Kasumi-1 (cell line): ENCODE measurements at regions not wholly inside any gene's neighbourhood (a gene's known extent, or its start where the extent isn't known, plus 50 kb on each side); places are given as distances from the start of the nearest gene placed in this dataset.
A peak's percentile ranks its signal among the peaks of the same experiment; 100 is the strongest.
"Not testable (repeated sequence)": the region's sequence is repeated elsewhere in the genome, so short reads cannot be mapped to it uniquely, and the experiment has no call there.

ENCODE experiments used
- DNase-seq, 2 experiments: peaks; one replicate each; lab custom pipeline; 2025; lab: John Stamatoyannopoulos, UW

DNA sequence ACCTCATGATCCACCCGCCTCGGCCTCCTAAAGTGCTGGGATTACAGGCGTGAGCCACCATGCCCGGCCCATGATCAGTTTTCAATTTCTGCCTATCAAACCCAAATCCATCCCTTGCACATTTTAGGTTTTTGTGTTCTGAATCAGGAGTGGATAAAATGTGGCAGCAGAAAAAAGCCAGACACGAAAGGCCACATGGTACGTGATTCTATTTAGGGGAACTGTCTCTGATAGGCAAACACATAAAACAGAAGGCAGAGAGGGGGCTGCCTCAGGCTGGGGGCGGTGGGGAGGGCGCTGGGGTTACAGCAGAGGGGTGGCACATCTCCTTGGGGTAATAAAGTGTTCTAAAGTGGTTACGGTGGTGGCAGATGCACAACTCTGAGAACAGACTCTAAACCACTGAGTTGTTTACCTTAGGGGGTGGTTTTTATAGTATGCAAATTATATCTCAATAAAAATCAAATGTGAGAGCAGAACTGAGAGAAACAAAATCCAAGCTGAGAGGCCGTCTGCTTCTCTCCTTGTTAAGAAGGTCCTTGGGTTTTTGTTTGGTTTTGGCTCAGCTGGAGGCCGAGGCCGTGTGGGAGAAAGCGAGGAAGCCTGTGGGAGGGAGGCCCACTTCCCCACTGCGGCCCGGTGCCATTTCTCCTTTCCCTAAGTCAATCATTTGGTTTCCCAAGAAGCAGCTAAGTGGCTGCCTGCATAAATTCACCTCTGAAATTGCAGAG is 78.0 kb downstream of the SOWAHC start:
- peak in 1 of 2 experiments; percentile 2 for DNase-seq

GRCh38 chr2:109692831-109693230 is 78.7 kb downstream of the SOWAHC start:
- not testable (repeated sequence) for DNase-seq

DNA sequence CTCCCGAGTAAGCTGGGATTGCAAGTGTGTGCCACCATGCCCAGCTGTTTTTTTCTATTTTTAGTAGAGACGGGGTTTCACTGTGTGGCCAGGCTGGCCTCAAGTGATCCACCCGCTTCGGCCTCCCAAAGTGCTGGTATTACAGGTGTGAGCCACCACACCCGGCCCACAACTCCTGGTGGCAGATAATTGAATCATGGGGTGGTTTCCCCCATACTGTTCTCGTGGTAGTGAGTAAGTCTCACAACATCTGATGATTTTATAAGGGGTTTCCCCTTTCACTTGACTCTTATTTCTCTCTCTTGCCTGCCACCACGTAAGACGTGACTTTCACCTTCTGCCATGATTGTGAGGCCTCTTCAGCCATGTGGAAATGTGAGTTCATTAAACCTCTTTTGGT is 79.1 kb downstream of the SOWAHC start:
- DNase-seq, result not testable (repeated sequence)

DNA sequence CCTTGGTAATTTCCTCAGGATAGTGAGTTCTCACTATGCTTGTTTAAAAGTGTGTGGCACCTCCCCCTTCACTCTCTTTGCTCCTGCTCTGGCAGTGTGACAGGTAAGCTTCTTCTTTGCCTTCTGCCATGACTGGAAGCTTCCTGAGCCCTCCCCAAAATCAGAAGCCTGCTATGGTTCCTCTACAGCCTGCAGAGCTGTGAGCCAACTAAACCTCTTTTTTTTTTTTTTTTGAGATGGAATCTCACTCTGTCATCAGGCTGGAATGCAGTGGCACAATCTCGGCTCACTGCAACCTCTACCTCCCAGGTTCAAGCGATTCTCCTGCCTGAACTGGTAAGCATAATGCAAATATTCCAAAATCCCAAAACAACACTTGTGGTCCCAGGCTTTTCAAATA is 80.0 kb downstream of the SOWAHC start:
- no peak for DNase-seq

DNA sequence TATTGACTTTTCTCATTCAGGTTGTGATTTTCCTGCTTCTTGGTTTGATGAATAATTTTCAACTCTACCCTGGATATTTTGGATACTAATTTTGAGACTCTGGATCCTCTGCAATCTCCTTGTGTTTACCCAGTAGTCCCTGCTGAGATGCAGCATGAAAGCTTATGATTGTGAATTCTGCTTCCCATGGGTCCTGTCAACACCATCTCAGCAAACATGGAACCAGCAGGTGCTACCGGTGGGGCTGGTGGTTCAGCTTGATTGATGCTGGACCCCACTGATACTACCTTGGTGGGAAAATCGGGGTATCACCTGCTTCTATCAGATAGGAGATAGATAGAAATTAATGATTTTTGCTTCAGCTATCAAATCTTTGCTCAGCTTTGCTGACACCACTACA is 81.1 kb downstream of the SOWAHC start:
- no peak for DNase-seq

- DNase-seq, result no peak
These were observed 85.5 kb downstream of the SOWAHC start for GRCh38 chr2:109699646-109700045.

DNA sequence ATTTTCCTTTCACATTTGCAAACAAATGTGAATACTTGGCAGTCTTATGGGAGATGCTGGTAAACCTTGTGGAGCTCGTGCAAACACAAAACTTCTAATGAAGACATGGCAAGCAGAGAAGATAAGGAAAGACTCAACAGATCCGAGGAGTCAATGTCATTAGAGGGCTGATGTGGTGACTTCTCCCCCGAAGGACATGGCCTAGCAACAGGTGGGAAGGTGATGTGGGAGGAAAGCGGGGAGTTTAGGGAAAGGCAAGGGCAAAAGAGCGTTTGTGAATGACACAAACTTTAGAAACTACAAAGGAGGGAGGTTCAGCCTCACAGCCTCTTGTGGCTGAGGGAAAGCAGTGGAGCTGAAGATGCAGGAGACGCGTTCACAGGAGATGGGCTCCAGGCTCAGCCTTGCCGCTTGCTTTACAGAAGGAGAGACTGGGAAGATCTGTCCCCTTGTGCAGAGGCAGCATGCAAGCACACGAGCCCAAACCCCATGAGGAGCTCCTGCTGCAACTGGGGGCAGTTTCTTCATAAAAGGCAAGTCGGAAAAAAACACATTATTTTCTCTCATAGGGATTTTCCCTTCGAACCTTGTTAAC is 86.6 kb downstream of the SOWAHC start:
- no peak for DNase-seq

GRCh38 chr2:109701362-109701761 is 87.2 kb downstream of the SOWAHC start:
- no peak for DNase-seq

DNA sequence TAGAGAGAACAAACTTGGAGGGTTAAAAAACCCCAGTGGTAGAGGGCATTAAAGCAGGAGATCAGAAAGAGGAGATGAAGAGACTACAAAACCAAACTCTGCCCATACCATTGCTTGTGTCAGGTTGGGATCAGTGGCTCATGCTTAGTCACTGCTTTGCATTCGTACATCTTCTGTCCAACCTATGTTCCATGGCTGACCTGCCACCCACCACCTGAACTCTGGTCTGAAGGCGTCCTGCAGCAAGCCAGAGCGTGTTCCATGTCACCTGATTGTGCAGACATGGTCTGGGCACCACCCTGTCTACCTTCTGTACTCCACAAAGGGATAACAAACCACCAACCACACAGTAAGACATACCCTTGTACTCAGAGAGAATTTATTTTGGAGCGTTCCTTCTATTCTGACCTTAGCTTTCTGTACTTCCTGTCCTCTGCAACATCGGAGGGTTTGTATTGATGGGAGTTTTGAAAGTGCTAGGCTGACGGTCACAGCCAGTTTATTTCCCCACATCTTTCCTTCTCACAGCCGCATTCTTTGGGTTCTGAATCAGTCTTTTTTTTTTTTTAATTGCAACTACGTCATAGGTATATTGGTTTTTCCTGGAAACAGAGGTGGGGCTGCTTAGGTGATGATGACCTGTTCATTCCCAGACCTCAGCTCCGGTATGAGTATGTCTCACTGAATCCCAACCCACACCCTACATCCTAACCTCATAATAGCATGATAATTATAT is 88.3 kb downstream of the SOWAHC start:
- no peak for DNase-seq

GRCh38 chr2:109703077-109703476 is 88.9 kb downstream of the SOWAHC start:
- DNase-seq, result no peak

- no peak for DNase-seq
These were observed 89.6 kb downstream of the SOWAHC start for GRCh38 chr2:109703798-109704197.

- DNase-seq, result no peak
These were observed 86.6 kb upstream of the RGPD5 start for GRCh38 chr2:109707281-109708147.

DNA sequence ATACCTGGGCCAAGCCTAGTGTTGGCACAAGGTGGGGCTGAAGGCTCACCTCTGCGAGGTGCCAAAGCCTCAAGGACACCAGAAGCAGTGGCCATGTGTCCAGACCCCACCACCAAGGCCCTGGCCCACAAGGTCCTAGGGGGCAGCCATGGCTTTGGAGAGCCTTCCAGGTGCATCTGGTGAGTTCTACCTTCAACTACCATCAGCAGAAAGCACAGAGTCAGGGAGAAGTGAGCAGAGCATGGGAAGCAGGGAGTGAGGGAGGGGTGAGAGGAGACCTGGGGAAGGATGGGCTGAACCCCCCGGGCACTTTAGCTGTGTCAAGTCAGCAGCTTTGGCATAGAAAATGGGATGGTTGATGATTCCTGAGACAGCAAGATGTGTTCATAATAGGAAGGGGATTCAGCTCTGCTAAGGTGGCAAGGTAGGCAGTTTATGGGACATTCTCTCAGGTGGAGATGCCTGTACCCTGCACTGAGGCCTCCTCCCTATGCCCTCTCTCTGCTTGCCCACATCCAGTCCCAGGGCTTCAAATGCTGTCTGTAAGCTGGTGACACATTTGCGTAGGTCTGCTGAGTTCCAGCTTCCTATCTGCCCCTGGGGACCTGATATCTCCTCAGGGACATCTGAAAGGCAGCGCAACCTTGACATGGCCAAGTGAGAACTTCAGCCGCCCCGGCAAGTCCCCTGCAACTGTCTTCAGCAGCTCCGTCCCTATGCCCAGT is 83.4 kb upstream of the RGPD5 start:
- no peak for DNase-seq

- DNase-seq, result no peak
These were observed 82.6 kb upstream of the RGPD5 start for GRCh38 chr2:109711230-109712122.

- no peak for DNase-seq
These were observed 82.0 kb upstream of the RGPD5 start for GRCh38 chr2:109712123-109712449.

DNA sequence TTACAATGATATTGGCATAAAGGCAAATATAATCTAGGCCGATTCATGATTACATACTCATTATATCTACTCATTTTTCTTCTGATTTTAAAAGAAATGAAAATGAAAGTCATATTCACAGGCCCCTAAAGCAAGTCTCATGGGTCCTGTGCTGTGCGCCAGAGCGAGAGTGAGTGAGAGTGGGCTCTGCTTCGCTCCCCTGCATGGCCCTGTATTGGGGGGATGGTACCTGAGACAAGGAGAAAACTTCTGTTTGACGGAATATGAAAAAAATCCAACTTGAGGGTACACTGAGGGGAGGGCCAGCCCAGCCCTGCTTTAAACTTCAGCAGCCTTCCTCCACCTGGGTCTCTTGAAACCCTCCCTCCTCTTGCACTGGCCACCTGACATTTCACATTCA is 81.4 kb upstream of the RGPD5 start:
- no peak for DNase-seq

GRCh38 chr2:109715313-109715805 is 78.7 kb upstream of the RGPD5 start:
- no peak for DNase-seq

- not testable (repeated sequence) for DNase-seq
These were observed 77.5 kb upstream of the RGPD5 start for GRCh38 chr2:109716596-109716995.

DNA sequence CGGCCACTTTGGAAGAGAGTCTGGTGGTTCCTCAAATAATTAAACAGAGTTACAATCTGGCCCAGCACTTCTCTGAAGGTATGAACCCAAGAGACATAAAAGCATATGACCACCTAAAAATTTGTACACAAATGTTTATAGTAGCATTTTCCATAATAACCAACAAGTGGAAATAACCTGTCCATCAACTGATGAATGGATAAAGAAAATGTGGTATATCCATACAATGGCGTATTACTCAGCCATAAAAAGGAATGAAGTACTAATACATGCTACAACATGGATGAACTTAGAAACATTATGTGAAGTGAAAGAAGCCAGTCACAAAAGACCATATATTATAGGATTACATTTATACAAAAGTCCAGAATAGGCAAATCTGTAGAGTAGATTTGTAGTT is 76.0 kb upstream of the RGPD5 start:
- DNase-seq, result no peak

- no peak for DNase-seq
These were observed 74.2 kb upstream of the RGPD5 start for GRCh38 chr2:109719871-109720270.
